Mammary epithelial cell (primary cell): ENCODE measurements at regions not wholly inside any gene's neighbourhood (a gene's known extent, or its start where the extent isn't known, plus 50 kb on each side); places are given as distances from the start of the nearest gene placed in this dataset.

Source experiments
- CTCF ChIP-seq, 2 donors: IDR thresholded peaks in 1 of 2; conservative IDR thresholded peaks in 1 of 2; 2 replicates each; pipeline ENCODE4 v1.5.1; 2011 to 2012; ENCODE audit warnings: inconsistent platforms in 2 of 2, low read length in 2 of 2, mild to moderate bottlenecking in 2 of 2, control low read depth in 1 of 2, low read depth in 1 of 2; ENCODE audit not compliant: insufficient read depth in 1 of 2; ENCODE audit errors: extremely low read depth in 1 of 2
- EZH2 ChIP-seq: IDR thresholded peaks from 2 replicates; pipeline ENCODE4 v1.6.1; 2012; ENCODE audit warnings: low read length, inconsistent platforms, borderline replicate concordance

- TF ChIP-seq CTCF (conservative IDR thresholded peaks at IDR 0.05 in 1 of 2, IDR thresholded peaks at IDR 0.05 in 1 of 2; ENCODE audit: extremely low read depth in 1 of 2, insufficient read depth in 1 of 2, low read depth in 1 of 2, low read length in 2 of 2) (no peak), EZH2 (no peak)
These were observed 440.1 kb upstream of the ADGRB3 start for GRCh38 chr6:68194846-68195478.
